ENCODE measurements at regions not wholly inside any gene's neighbourhood (a gene's known extent, or its start where the extent isn't known, plus 50 kb on each side); places are given as distances from the start of the nearest gene placed in this dataset.

DNA sequence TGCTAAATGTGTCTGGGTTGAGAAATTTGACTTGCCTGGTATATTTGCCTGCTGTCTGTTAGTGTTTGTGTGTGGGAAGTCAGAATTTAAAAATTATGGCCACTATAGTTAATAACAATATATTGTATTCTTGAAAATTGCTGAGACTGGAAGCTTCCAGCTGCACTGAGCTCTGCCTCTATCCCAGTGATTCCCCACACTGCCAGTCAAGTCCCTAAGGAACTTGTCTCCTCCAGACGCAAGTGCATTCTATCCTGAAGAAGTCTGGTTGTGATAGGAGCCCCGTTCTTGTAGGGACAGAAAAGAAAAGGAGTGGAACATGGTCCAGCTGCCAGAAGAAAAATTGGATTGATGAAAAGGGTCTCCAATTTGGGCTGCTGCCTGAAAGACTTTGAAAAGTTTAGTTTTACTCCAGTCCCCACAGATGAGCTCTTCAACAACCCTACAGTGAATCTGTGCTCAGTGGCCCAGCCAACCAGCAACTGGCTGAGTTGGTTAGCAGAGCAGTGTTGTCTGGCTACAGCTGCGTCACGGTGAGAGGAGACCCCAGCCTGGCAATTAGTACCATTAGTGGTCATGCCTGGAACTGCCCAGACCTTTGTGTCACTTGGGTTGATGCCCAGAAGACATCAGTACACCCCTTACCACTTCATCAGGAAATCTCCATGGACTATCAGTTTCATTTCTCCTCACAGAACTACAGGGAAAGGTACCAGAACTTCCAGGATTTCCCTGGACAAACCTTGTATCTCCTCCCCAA is 183.1 kb upstream of the MCHR2 start:
- no peak for DNase-seq

DNA sequence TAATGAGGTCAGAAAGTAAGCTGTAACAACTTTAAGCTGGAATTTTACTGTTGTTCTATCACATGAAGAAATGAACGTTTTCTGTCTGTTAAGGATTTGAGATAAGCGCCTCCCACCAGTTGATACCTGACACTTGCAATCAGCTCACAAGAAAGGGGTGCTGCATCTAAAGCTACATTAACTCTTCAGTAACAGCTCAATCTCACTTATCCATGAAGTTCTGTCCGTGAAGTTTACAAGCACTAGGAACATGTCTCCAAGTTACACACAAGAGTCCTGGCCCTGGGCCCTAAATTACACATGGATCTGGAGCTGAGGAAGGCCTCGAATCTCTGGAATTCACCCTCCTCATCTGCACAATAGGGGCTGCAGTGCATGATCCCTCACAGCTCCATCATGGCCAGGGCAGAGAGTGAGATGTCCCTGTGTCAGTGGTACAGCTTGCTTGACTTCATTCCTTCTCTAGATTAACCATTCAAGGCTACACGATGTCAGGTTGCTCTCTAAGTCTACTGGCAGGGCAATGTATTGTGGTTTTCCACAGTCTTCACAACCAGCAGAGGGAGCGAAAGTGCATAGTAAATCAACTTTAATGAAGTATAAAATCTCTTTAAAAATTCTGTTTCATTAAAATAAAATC is 182.4 kb upstream of the MCHR2 start:
- peak in 2 of 3 donors; percentile 5 to 8 for DNase-seq

DNA sequence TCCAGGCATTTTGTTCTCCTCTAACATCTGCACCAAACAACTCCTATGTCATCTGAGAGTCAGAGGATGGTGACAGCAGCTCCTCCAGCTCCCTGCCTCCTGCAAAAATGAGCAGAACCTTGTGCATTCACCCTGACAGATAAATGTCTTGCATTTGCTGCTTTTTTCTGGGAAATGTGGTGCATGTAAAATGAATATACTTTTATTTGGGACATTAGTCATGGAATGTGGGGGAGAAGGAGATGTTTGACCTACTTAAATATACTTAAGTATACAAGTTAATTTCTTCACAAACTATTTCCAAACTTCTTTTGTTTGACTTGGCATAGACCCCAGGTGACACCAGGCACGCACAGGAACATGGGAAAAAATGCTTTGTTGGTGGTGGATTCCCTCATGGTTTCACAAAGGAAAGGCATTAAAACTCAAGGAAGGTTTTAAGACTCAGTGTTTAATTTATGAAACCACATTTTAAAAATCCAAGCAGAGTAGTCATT is 181.8 kb upstream of the MCHR2 start:
- no peak for DNase-seq

DNA sequence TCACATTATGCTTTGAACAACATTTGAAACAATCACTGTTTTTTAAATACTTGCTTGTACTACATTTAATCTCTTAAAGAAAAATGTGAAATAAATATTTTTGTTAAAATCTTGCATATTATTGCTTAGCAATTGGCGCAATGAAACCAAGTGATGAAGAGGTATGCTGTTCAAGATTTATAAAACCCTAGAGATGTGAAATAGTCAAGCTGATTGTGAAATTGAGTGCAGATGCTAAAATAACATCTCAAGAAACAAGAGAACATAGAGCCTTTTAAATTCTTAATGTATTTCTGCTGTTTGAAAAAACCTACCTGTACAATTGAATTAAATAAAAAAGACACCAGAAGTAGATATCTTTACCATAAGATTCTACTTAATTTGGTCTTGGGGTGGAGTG is 179.2 kb upstream of the MCHR2 start:
- DNase-seq, result no peak

DNA sequence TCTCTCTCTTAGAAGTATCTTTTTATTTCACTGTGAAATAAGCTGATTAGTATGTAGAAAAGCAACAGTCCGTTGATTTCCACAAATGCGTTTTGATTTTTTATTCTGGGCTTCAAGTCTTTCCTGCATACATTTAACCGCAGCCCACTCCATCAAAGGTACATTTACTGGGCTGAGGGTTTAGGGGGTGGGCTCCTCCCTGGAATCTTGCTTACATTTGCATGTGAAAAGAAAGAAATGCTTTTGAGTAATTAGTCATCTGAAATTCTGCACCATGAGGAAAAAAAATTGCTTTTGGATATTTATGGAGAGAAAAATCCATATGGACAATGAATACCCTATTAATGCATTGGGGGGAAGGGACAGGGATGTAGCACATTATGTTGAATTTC is 178.3 kb upstream of the MCHR2 start:
- no peak for DNase-seq

DNA sequence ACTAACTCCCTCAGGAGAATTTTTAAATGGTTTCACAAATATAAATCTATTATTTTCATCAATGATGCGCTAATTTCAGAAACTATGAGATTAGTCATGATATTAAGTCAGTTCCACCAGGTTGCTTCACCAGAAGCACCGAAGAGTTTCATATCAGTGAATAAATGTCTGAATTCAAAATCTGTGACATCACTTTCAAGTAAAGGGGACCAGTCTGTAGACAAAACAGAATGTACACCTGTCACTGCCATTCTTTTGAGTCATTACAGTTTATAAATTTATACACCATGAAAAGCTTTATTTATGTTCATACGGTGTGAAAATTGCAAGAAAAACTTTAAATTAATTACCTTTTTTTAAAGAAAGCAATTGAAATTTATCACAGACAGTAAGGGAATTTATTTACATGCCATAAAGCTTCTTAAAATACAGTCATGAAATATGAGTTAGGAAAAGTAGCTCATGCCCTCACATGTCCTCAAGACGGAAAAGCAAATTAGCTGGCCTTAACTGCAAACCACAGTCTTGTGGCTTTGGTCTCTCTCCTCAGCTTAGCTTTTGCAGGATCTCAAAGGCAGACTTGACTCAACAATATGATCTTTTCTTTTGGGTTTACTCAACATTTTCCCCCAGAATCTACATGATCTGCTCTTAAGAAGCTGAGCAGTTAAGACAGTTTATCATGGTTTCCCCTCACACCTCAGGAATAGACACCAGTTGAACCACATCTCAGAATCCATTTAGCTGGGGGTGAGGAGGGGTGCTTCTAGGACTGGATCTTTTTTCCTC is 177.7 kb upstream of the MCHR2 start:
- no peak for DNase-seq

DNA sequence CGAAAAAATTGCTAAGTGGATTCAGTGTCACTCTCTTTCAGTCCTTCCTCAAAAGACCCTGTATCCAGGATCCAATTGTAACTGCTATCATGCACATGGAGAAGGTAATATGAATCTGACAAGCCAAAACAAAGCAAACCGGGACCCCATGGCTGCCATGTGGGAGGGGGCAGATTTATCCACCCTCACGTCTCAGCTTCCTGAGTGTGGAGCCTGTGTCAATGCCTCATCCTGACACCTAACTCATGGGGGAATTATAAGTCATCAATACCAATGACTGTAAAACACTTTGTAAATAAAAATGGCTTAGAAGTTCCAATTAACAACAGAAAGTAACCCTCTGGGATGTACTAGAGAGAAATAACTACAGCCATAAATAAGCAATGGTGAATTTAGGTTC is 174.1 kb upstream of the MCHR2 start:
- DNase-seq, result no peak

DNA sequence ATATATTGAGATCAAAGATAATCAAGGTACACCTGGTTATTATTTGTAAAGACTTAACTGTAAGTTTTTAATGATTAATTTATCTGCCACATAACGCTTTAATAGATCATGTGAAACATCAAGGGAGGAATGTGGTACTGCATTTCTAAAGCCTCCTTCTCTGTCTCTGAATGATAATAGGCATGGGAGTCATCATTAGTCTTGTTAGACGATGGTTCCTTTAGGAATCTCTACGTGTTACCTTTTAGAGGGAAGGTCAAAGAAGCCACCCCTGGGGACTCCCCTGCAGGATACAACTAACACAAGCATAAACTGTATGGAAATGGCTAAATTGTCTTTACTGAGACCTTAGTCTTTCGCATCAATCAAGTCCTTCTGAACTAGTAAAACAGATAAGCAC is 173.6 kb upstream of the MCHR2 start:
- DNase-seq, result no peak

DNA sequence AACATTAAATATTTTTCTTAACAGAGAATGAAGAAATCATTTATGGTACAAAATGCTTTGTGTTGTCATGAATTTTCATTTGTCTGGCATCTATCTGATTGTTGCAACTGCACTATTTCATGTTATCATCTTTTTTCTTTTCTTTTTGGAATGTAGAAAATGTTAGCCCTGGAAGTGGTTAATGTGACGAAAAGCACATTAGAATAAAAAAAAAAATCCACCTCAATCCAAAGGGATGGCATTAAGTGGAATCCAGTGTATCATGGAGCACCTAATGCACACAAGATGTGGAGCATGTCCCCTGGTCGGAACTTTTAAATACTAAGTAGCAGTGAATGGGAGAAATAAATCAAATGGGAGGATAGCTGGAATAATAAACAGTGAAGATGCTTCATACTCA is 172.9 kb upstream of the MCHR2 start:
- DNase-seq, result no peak

DNA sequence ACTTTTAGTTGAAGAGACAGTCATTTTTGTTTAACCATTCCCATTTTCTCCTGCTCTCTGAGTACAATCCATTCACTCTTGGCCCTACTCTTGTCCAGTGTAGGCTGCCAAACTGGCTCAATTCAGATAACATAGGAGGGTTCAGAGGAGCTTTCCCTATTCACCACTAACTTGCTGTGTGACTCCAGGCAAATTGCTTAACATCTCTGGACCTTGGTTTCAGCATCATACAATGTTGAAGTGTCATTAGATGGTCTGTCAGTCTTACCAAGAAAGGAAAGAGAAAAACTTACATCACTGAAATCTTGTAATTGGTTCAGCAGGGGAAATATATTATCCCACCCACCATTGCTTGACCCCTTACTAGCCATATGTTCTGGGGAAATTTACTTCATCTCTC is 171.4 kb upstream of the MCHR2 start:
- no peak for DNase-seq

DNA sequence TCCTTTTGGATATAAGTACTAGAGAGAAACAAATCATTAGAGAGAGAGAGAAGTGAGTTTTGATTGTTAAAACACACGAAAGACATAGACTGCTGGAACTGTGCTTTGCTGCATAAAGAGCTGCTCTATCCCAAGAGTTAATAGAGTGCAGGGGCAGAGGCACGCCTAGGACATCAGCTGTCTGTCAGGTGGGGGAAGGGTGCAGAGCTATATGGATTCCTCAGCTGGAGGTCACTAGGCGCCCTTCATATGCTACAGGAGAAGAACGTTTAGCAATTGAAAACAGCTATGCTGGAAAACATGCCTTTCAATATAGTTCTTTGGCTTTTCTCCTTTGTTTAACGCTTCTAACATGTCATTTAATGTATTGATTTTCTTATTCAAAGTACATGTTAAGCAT is 169.0 kb upstream of the MCHR2 start:
- no peak for DNase-seq

DNA sequence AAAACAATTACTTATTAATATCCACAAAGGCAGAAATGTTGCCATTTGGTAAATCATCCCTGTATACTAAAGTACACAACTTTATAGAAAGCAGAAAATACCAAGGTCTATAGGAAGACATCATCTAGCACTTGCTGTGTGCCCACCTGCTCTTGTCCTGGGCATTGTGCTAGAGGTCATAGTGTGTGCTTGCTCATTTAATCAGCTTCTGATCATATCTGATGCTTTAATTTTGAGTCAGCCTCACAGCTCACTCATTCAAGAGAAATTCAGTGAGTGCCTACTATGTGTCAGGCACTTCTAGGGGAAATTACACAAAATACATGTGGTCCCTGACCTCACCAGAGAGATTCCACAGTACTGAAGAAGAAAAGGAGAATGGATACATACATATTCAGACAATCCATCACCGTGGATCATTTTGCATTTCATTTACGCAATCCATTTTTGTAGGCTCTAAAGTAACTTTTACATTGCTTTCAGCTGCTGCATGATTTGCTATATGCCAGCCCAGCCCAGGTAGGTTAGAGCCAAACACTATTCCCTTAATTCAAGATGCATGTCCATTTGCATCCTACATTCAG is 167.9 kb upstream of the MCHR2 start:
- no peak for DNase-seq

DNA sequence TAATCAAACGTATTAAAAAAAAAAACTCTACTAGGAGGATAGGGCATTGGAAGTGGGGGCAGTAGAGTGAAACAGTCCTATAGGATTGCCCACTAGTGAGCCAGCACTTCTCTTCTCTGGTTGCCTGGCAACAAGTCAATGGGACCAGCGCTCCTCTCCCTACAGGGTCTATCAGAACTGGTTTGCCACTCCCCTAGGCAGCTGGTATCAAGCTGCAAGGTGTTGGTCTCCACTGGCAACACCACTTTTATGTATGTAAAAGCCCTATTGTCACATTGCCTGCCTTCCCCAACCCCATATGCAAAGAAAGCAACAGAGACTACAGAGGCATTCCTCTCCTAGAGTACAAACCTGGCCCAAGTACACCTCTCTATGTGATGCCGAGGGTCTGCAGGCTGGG is 166.9 kb upstream of the MCHR2 start:
- DNase-seq, result no peak

DNA sequence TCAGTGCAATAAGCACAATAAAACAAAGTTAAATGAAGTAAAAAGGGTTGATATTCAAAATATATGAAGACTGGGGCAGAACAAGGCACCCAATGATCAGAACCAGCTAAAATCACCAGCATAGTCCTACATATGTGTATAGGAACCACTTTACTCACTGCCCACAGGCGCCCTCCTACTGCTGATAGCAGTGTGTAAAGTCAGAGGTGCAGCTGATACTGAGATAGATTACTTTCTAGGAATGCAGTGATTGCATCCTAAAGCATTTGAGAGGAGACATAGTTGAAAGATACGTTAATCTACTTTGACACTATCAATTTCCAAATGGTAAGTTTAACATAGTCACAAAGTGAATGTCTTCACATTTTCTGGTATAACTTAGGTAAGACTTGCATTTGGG is 161.1 kb upstream of the MCHR2 start:
- DNase-seq, result no peak

DNA sequence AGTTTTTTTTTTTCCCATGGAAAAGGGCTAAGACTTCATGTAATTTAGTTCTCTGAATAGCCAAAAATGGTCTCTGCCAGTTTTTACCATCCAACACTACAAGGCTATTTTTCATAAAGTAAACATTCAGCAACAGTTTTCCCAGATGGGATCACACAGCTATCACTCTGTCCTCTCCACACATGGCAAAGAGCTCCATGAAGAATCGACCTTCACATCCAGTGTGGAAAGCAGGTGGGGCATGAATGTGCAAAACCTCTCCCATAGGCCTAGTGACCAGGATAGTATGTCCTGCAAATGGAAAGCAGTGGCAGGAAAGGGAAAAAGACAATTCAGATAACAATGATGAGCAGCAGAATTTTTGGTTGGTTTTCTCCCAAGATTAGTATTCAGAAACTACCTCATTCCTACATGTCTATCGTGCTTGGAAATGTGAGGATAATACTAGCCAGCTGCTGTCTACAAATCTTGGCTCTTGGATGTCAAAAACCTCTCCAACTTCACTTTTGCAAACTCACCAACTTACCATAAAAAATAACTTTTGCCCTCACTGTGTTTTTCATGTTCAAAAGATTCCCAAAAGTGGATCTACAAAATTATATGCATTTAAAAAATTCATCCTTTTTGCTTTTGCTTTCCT is 159.7 kb upstream of the MCHR2 start:
- no peak for DNase-seq

DNA sequence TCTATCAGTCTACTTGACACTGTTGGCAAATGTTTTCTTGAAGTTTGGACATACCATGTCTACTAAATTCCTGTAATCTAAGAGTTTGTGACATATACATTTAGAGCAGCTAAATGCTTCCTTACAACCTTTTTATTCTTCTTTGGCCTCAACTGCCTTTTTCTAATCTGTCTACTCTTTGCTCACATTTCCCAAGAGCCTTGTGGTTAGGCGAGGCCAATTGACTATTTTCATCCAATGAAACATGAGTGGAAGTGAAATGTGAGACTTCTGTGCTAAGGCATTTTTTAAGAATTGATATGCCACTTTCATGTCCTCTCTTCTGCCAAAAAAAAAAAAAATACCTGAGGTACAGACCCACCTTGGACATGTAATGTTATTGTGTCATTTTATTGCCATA is 158.2 kb upstream of the MCHR2 start:
- no peak for DNase-seq

DNA sequence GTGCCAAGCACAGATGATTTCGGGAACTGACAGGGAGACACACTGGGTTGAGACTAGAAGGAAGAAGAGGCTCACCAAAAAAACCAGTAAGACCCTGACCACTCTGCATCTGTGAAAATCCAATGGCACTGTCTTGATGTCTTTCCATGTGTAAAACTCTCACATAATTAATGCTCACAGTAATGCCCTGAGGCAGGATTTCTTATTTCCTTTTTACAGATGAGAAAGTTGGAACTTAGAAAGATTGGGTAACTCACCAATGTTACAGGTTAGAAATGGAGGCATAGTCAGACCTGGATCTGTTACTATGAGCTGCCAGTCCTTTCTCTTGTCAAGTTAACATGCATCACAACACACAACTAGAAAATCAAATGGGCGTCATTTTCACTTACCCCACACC is 151.0 kb upstream of the MCHR2 start:
- no peak for DNase-seq

DNA sequence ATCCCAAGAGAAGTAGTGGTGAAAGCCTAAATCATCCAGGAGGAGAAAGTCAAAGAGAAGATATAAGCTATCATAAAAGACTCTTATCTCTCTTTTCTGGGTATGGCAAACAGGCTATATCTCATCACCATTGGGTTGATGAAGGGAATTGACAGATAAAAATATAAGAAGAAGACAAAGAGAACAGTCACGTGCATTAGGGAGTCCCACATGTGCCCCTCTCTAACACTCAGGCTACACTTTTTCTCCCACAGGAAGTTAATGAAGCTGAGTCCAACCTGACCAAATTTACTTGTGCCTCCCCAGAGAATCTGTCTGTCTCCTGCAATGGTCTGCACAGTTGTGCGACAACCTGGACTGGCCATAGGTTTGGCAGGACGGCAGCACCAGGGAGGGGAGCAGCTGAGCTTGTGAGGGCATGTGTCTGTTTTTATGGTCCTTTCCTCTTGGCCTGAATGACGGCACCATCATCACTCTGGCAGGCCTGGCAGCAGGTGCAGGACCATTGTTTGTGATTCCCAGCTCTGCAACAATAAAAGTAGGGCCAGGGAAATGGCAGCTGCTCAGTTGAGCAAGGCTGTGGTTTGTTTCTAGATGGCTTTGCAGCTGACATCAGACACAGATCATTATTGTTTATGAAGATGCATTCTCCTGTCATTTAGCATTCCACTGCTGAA is 144.5 kb upstream of the MCHR2 start:
- DNase-seq, result no peak

DNA sequence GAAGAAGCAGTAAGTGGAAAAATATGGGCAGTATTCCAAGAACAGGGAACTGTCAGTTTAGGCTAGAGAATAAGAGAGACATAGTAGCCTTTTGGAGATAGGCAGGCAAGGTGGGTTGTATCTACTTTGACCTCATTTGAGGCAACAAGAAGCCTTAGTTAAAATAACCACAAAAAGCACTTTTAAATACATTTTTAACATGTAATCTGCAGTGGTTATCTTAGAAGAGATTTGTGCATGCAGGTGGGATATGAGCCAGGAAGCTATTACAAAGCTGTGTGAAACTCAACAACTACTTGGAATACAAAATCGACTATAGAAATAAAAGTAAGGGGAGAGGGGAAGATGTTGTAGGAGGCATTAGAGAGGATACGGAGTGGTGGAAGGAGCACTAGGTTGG is 143.7 kb upstream of the MCHR2 start:
- DNase-seq, result no peak

DNA sequence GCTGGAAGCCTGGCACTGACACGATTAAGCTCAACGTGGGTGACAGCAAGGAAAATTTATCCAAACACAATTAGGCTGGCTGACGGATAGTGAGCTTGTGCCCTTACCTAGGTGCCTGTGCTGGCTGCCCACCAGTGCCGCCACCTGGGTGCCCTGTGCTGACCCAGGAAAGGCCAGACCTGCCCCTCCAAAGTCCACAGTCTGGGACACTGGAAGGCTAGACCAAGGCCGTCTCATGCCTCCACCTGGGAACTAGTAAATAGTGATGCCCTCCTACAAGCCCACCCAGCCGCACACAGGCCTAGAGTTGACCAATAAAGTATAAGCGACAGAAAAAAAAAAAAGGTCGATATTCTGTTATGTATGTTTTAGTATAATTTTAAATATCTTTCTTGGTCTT is 142.6 kb upstream of the MCHR2 start:
- DNase-seq, result no peak

DNA sequence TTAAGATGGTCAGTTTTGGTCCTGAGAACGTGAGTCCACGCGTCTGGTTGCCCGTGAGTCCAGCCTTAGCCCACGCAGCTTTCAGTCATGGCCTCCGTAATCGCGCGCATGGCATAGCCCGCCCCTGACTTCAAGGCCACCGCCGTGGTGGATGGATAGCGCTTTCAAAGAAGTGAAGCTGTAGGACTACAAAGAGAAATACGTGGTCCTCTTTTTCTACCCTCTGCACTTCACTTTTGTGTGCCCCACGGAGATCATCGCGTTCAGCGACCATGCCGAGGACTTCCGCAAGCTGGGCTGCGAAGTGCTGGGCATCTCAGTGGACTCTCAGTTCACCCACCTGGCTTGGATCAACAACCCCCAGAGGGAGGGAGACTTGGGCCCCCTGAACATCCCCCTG is 142.0 kb upstream of the MCHR2 start:
- no peak for DNase-seq

DNA sequence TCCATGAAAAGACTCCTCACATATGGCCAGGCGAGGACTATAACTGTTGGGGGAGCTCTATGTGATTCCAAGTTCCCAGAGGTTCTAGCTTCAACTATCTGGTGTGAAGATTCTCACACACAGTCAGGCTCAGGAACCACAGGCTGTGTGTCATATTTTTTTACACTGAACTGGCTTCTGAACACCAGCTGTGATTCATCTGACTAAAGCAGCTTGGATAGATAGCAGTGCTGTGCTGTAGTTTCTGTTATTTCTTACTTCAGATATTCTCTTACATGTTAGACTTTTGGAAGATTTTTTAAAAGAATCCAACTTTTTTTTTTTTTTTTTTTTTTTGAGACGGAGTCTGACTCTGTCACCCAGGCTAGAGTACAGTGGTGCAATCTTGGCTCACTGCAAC is 140.7 kb upstream of the MCHR2 start:
- no peak for DNase-seq

DNA sequence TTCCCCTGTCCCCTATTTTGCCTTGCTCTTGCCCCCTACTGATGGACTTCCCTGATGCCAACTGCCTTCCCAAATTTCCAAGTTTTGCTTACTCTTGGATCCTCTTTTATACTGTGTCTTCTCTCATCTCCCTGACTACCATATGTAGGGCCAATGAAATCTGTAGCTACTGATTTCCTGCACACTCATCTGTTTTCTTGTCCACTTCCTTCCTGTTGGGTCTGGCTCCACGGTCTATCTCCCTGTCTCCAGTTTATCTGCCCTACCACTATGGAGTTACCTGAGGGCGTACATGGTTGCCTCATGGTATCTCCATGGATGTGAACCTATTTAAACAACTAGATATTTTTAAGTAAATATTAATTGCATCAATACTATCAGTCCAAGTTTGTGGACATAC is 140.3 kb upstream of the MCHR2 start:
- no peak for DNase-seq

All from suppressor macrophage treated with lipopolysaccharide for 1 hour (primary cell).